PC-9 (cell line): ENCODE measurements at regions not wholly inside any gene's neighbourhood (a gene's known extent, or its start where the extent isn't known, plus 50 kb on each side); places are given as distances from the start of the nearest gene placed in this dataset.

ENCODE experiments used
- BruUV-seq: library from RNA; stranded (reverse); fragments of 400-500 nt; replicated peaks from 2 replicates; lab custom pipeline; 2021; lab: Mats Ljungman, UMichigan
- CTCF ChIA-PET: fragments of 300-600 bp; sonication (Branson Sonifier 250); formaldehyde crosslinking; loops from one replicate; lab custom pipeline; 2022; ENCODE audit warnings: antibody characterized with exemption; lab: Charles Lee
- POLR2A ChIA-PET: fragments of 300-600 bp; sonication (Branson Sonifier 250); formaldehyde crosslinking; loops from one replicate; lab custom pipeline; 2022; ENCODE audit warnings: antibody characterized with exemption; ENCODE audit not compliant: unreplicated experiment; lab: Charles Lee
- DNase-seq, 2 experiments: peaks; one replicate each; pipeline versions ENCODE4 v3.0.0 to v3.0.0-alpha.2; 2015 to 2022; ENCODE audit warnings: mixed read lengths in 1 of 2
- H2AFZ ChIP-seq: fragments of 200-600 bp; sonication (generic); 2 replicates; pipeline ENCODE4 v1.8.1; 2017; ENCODE audit warnings: antibody characterized with exemption
- H3F3A ChIP-seq: fragments of 200-600 bp; sonication (generic); 2 replicates; pipeline ENCODE4 v1.8.1; 2017; ENCODE audit warnings: antibody characterized with exemption, mild to moderate bottlenecking, low read depth; ENCODE audit not compliant: insufficient read depth
- H3K27ac ChIP-seq: fragments of 200-600 bp; sonication (generic); 2 replicates; pipeline ENCODE4 v1.6.1; 2016; ENCODE audit warnings: mixed run types
- H3K27me3 ChIP-seq: fragments of 200-600 bp; sonication (generic); 2 replicates; pipeline ENCODE4 v1.6.1; 2016; ENCODE audit warnings: low read depth, mixed run types; ENCODE audit not compliant: insufficient read depth
- H3K36me3 ChIP-seq: fragments of 200-600 bp; sonication (generic); 2 replicates; pipeline ENCODE4 v1.6.1; 2016; ENCODE audit warnings: low read depth, mixed run types
- H3K4me1 ChIP-seq: fragments of 200-600 bp; sonication (generic); replicated peaks from 2 replicates; pipeline ENCODE4 v1.6.1; 2016; ENCODE audit warnings: mixed run types; ENCODE audit not compliant: insufficient read depth
- H3K4me2 ChIP-seq: fragments of 200-600 bp; sonication (generic); 2 replicates; pipeline ENCODE4 v1.6.1; 2017; ENCODE audit warnings: mixed run types
- H3K4me3 ChIP-seq: fragments of 200-600 bp; sonication (generic); 2 replicates; pipeline ENCODE4 v1.6.1; 2016; ENCODE audit warnings: mixed run types
- H3K79me2 ChIP-seq: fragments of 200-600 bp; sonication (generic); 2 replicates; pipeline ENCODE4 v1.6.1; 2017; ENCODE audit warnings: low read depth, mixed run types
- H3K9me2 ChIP-seq: fragments of 200-600 bp; sonication (generic); 2 replicates; pipeline ENCODE4 v1.8.1; 2017; ENCODE audit warnings: mild to moderate bottlenecking; ENCODE audit not compliant: insufficient read depth
- H3K9me3 ChIP-seq: fragments of 200-600 bp; sonication (generic); 2 replicates; pipeline ENCODE4 v1.8.1; 2016; ENCODE audit warnings: low read depth; ENCODE audit not compliant: insufficient read depth
- H4K20me1 ChIP-seq: fragments of 200-600 bp; sonication (generic); 2 replicates; pipeline ENCODE4 v1.8.1; 2017; ENCODE audit not compliant: insufficient read depth
- EZH2 ChIP-seq: fragments of 200-600 bp; sonication (generic); IDR thresholded peaks from 2 replicates; pipeline ENCODE4 v1.8.0; 2017; ENCODE audit warnings: antibody characterized with exemption, low read depth
- intact Hi-C: fragments of 100-400 bp; cut with micrococcal nuclease; formaldehyde crosslinking; loops from one replicate; pipeline ENCODE4 v1.10.0; 2022; ENCODE audit not compliant: unreplicated experiment
- TF ChIP-seq, protein P1 (sequence below): fragments of 200-600 bp; sonication (generic); conservative IDR thresholded peaks from 2 replicates; pipeline ENCODE4 v1.6.1; 2017; ENCODE audit warnings: mixed run types, antibody characterized with exemption, mild to moderate bottlenecking, moderate library complexity

DNA sequence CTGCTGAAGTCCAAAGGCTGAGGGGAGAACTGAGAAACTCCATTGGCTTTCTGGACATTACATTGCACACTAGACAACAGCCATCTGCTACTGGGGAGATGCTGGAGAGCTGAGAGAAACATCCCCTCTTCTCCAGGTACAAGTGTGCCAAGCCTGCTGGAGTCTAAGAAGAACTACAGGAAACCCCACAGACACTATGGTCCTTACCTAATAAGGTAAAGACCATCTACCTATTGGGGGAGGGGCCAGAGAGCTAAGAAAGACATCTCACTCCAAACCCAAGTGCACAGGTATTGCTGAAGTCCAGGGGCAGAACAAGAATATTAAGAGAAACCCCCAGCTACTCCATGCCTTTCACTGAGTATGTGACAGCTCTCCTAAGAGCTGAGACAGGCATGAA, 338.7 kb upstream of the NCKAP5 start:
- BruUV-seq = no TSS peak

DNA sequence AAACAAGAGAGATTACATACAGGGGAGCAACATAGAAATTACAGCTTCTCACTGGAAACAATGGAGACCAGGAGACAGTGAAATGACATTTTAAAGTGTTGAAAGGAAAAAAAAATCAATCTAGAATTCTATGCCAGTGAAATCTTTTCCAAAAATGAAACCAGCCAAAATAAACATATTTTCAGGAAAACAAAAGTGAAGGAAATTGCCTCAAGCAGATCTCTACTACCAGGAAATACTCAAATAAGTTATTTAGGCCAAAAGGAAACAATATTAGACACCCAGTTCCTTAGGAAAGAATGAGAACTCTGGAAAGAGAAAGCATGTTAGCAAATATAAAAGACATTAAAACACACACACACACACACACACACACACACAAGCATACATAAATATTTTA, 339.9 kb upstream of the NCKAP5 start:
- Histone ChIP-seq H3K4me1 (no peaks in the 10 kb centered on the region), H3F3A (no peaks in the 10 kb centered on the region), H3K9me3 (no peaks in the 10 kb centered on the region), H3K79me2 (no peaks in the 10 kb centered on the region), H3K4me3 (no peak overlapping the region), H3K36me3 (no peaks in the 10 kb centered on the region), H3K27ac (no peak overlapping the region), H3K9me2 (no peaks in the 10 kb centered on the region), H4K20me1 (no peaks in the 10 kb centered on the region), H3K27me3 (peaks cover 12% of the 10 kb centered on the region; the same call in 1 of the 2 replicates), H3K4me2 (no peak overlapping the region), H2AFZ (no peak overlapping the region)
- ChIA-PET POLR2A (no interaction called here), CTCF (no interaction called here)
- BruUV-seq = no TSS peak
- DNase-seq = no peak
- TF ChIP-seq, protein P1, sequence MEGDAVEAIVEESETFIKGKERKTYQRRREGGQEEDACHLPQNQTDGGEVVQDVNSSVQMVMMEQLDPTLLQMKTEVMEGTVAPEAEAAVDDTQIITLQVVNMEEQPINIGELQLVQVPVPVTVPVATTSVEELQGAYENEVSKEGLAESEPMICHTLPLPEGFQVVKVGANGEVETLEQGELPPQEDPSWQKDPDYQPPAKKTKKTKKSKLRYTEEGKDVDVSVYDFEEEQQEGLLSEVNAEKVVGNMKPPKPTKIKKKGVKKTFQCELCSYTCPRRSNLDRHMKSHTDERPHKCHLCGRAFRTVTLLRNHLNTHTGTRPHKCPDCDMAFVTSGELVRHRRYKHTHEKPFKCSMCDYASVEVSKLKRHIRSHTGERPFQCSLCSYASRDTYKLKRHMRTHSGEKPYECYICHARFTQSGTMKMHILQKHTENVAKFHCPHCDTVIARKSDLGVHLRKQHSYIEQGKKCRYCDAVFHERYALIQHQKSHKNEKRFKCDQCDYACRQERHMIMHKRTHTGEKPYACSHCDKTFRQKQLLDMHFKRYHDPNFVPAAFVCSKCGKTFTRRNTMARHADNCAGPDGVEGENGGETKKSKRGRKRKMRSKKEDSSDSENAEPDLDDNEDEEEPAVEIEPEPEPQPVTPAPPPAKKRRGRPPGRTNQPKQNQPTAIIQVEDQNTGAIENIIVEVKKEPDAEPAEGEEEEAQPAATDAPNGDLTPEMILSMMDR = no peak
- no peak for TF ChIP-seq EZH2
- intact Hi-C loops = no loop called here

More for the DNA sequence above, 338.7 kb upstream of the NCKAP5 start:
- Histone ChIP-seq H3K27ac (no peak overlapping the region), H3K4me2 (no peak overlapping the region), H3F3A (no peaks in the 10 kb centered on the region), H3K9me2 (no peaks in the 10 kb centered on the region), H3K36me3 (no peaks in the 10 kb centered on the region), H3K79me2 (no peaks in the 10 kb centered on the region), H3K4me1 (no peaks in the 10 kb centered on the region), H2AFZ (no peak overlapping the region), H3K9me3 (no peaks in the 10 kb centered on the region), H3K27me3 (peaks cover 20% of the 10 kb centered on the region; the same call in 1 of the 2 replicates), H3K4me3 (no peak overlapping the region), H4K20me1 (no peaks in the 10 kb centered on the region)
- DNase-seq = no peak
- intact Hi-C loops = no loop called here
- TF ChIP-seq, protein P1 = no peak
- no peak for TF ChIP-seq EZH2
- ChIA-PET POLR2A (no interaction called here), CTCF (no interaction called here)

DNA sequence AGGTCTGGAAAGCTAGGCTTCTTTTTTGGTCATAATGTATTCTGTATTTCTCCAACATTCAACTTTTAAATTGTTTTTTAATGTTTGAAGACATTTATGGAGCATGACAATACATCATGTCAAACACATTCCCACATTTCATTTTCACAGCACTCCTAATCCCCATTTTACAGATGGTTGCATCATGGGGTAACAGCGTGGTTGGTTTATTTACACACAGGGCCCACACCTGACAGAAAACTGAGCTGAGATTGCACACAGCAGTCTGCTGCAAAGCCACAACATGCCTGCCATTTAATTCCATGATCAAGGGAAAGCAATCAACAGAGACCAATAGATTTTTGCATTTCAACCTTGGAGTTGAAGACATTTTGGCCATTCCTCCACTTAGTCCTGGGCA, 335.7 kb upstream of the MGAT5 start:
- no peaks in the 10 kb centered on the region for H4K20me1 ChIP-seq

More for the DNA sequence above, 335.7 kb upstream of the MGAT5 start:
- H3K4me1 ChIP-seq = no peaks in the 10 kb centered on the region
- no peaks in the 10 kb centered on the region for H3K9me2 ChIP-seq
- ChIA-PET CTCF (no interaction called here), POLR2A (no interaction called here)
- no peaks in the 10 kb centered on the region for H3K9me3 ChIP-seq
- no peak overlapping the region for H3K27ac ChIP-seq
- H2AFZ ChIP-seq = no peak overlapping the region
- H3K36me3 ChIP-seq = no peaks in the 10 kb centered on the region
- BruUV-seq = no TSS peak
- no peak overlapping the region for H3K4me2 ChIP-seq
- intact Hi-C loops = no loop called here
- no peak for DNase-seq
- TF ChIP-seq, protein P1 = no peak
- TF ChIP-seq EZH2 = no peak
- H3K79me2 ChIP-seq = no peaks in the 10 kb centered on the region
- peaks cover 15% of the 10 kb centered on the region; the same call in 1 of the 2 replicates for H3K27me3 ChIP-seq
- no peaks in the 10 kb centered on the region for H3F3A ChIP-seq
- no peak overlapping the region for H3K4me3 ChIP-seq
